GM21528 (cell line): ENCODE measurements at regions not wholly inside any gene's neighbourhood (a gene's known extent, or its start where the extent isn't known, plus 50 kb on each side); places are given as distances from the start of the nearest gene placed in this dataset.

Experiments
- ATAC-seq: cut with Tn5 transposase; IDR thresholded peaks from one replicate; pipeline ENCODE4 v1.9.1; 2021; ENCODE audit warnings: mild to moderate bottlenecking, moderate library complexity; ENCODE audit not compliant: unreplicated experiment, low FRiP score

GRCh38 chr20:1720845-1721475 lies 63.4 kb upstream of the SIRPG start:
- ATAC-seq = no peak

GRCh38 chr20:1720226-1720625 lies 62.6 kb upstream of the SIRPG start:
- ATAC-seq = no peak

- ATAC-seq = no peak
Measured at GRCh38 chr20:1718604-1719384, 61.2 kb upstream of the SIRPG start.

- no peak for ATAC-seq
Measured at GRCh38 chr20:1712634-1713624, 55.4 kb upstream of the SIRPG start.

- no peak for ATAC-seq
Measured at GRCh38 chr20:1711826-1712601, 54.4 kb upstream of the SIRPG start.

GRCh38 chr20:1711266-1711665 lies 53.7 kb upstream of the SIRPG start:
- ATAC-seq = no peak

- no peak for ATAC-seq
Measured at GRCh38 chr20:1710484-1710883, 52.9 kb upstream of the SIRPG start.

GRCh38 chr20:1707588-1708449 lies 50.2 kb upstream of the SIRPG start:
- ATAC-seq = no peak
